ENCODE measurements at regions not wholly inside any gene's neighbourhood (a gene's known extent, or its start where the extent isn't known, plus 50 kb on each side); places are given as distances from the start of the nearest gene placed in this dataset.

DNA sequence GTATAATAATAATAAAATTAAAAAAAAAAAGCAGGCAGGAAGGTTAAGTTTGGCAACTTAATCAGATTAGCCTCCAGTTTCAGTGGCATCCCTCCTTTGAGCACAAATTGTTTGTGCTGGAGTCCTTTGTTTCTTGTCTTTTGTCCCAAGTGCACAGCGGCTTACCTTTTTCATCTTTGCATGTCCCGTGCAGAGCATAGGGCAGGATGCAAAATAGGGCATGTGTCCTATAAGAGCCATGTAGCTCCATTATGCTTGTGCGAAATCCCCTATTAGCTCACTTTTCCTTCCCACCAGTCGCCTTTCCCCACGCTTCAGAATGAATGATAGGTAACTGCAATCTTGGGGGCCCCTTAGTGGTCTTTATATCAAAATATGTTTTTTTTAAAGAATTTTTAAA, 216.8 kb downstream of the TSN start:
- DNase-seq = no peak

- DNase-seq = peak; percentile 78
These were observed 219.6 kb downstream of the TSN start for GRCh38 chr2:121974897-121975661.

DNA sequence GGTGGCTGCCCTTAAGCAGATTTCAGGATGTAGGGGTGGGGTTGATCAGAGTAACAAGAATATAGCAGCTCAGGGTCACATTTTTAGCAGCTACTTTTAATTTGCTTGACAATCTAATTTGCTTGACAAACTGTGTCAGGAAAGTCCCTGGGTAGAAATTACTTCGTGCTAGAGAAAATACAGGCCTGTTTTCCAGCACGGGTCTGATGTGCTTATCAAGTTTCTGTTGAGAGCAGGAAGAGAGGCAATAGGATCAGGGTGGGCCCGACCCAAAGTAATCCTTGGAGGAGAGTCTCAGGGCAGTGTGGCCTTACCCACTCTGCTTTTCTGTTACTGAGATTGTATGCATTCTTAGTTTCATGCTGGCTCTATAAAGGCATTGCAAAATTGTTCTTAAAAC, 221.5 kb downstream of the TSN start:
- no peak for DNase-seq

- no peak for DNase-seq
These were observed 221.9 kb downstream of the TSN start for GRCh38 chr2:121977326-121977725.

GRCh38 chr2:121992700-121993099, 237.2 kb downstream of the TSN start:
- no peak for DNase-seq

DNA sequence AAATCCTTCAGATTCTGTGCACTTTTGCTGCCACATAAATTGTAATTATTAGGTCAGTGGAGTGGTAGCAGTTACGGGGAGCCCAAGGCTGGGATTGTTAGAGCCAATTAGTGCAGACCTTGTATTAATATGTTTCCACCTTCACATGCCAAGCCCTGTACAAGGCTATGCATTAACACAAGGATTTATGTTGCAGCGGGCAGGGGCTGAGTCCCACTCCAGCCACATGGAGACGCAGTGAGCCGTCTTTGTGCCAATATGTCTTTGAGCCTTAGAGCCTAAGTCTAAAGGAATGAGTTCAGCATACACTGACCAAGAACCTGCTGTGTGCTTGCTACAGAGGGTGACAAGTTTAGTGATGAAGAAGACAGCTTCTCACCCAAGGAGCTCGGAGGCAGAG, 238.2 kb downstream of the TSN start:
- no peak for DNase-seq

- DNase-seq = no peak
These were observed 239.1 kb downstream of the TSN start for GRCh38 chr2:121994238-121995206.

GRCh38 chr2:121998751-121999150, 243.3 kb downstream of the TSN start:
- no peak for DNase-seq

GRCh38 chr2:121999264-121999663, 243.8 kb downstream of the TSN start:
- no peak for DNase-seq

GRCh38 chr2:122000556-122001340, 245.3 kb downstream of the TSN start:
- no peak for DNase-seq

- DNase-seq = no peak
These were observed 246.0 kb downstream of the TSN start for GRCh38 chr2:122001441-122001874.

DNA sequence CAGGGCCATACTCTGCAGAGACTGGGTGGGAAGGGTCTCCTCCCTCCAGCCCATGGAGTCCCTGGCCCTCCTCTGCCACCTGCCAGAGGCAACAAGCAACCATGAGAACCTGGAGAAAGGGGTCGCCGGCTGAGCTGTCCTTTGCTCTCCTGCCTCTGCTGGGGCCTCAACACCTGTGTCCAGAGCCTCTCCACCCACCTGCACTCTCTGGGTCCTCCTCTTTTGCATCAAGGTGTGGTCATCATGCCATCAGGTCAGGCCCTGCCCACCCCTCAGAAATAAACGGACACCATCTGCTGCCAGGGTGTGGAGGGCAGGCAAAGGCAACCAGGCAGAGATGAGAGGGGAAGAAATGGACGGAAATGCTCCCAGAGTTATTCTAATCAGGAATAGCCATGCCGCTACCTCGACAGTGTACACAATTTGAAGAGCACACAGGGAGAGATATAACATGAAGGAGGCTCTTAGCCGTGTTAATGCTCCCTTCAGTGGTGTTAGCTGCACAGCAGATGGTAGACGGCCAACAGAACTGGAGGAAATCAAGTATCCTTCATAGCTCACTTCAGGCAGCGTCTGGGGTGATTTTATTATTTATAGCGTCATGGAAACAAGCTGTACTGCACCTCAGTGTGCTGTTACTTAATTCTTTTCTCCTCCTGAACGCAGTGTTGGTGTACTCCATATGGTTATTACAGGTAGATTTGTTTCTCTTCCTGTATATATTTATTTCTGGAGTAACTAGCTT, 247.9 kb downstream of the TSN start:
- DNase-seq = no peak

DNA sequence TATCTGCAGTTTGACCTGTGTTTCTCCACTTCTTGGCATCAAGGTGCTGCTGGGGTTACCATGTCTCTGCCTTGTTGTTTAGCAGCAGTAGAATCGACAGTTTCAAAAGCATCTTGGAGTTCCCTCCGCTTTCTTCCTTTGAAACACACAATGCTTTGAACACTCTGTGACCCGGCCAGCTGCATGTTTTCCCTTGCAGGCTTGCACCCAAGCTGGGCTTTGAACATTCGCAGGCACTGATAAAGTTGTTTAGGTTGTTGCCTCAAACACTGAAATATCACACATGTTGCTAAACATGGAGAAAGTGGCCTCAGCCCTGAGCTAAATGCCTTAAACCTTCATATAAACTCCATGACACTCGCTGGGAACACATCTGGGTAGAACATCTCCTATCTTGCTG, 251.7 kb downstream of the TSN start:
- DNase-seq = no peak

DNA sequence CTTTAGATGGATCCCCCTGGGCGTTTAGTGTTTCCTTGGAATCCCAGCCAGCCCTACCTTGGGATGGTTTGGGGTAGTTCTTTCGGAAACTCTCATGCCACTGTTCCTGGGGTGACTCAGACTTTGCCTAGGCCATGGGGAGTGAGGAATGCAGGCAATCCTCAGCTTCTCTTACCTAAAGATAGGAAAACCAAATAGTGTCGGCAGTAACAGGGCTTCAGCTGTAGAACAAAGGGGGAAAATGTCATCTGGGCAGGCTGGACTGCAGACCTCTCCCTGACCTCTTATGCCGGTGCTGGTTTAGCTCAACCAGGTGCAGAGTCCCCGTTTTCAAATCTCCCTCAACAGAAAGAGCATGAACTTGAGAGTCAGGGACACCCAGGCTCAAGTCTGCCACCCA, 252.1 kb downstream of the TSN start:
- no peak for DNase-seq

- no peak for DNase-seq
These were observed 254.1 kb downstream of the TSN start for GRCh38 chr2:122009561-122009960.

DNA sequence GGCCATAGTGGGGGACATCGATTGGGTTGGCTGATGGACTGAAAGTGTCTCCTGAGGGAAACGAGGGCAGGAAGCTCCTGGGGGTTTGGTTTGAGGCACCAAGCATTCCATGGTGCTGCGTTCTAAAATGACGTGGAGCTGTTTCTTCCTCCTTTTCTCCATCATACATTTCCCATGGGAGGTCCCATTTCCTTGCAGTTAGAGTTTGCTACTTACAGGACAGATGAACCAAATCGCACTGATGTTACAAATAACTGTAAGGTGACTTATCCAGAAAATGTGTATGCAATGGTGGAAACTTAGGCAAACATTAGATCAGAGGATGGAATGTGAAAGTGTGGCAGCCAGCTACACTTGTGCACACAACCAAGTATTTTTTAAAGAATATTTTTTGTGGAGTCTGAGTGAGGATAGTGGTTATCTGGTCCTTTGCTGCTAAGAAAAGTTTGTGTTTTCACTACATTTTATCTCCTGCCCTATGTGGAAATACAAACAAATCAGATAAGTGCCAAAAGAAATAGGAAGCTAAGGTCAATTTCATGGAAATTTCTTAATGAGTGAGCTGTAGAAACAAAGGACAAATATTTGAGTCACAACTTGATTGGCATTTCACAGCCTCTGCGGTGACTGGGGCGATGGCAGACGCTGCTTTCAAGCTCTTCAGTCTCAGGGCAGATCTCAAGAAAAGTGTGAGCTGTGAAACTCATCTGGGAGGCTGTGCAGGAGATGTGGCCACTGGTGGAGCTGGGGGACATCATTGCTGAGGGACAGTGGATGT, 256.2 kb downstream of the TSN start:
- no peak for DNase-seq

- DNase-seq = no peak
These were observed 263.3 kb downstream of the TSN start for GRCh38 chr2:122018736-122019135.

GRCh38 chr2:122019724-122020123, 264.3 kb downstream of the TSN start:
- DNase-seq = no peak

GRCh38 chr2:122020377-122020776, 264.9 kb downstream of the TSN start:
- DNase-seq = no peak

DNA sequence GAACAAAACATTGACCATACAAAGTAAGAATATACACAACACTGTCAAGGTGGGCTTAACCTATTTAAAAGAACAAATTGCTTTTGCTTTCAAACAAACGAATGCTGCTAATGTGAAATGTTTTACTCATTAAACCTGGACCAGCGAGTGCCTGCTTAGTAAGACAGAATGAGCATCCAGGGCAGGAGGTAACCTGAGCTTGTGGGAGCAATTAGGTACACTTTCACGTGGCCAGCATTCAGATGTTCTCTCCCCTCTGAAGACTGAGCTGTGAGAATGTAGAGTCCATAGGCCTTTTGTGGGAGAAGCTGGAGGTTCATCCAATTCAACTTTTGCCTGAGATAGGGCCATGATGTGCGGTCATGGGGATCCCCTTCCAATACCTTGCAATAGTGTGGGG, 266.5 kb downstream of the TSN start:
- no peak for DNase-seq

- DNase-seq = no peak
These were observed 267.1 kb downstream of the TSN start for GRCh38 chr2:122022531-122022930.

Data from NCI-H1436 (cell line).